NCI-H82 treated with DMSO at 0.1 percent for 48 hours (cell line): ENCODE measurements at regions not wholly inside any gene's neighbourhood (a gene's known extent, or its start where the extent isn't known, plus 50 kb on each side); places are given as distances from the start of the nearest gene placed in this dataset.

Experiments
- DNase-seq: peaks from one replicate; lab custom pipeline; 2025; ENCODE audit not compliant: unreplicated experiment; lab: John Stamatoyannopoulos, UW

GRCh38 chr2:19238440-19239060, 119.9 kb downstream of the OSR1 start:
- no peak for DNase-seq

- no peak for DNase-seq
Measured at GRCh38 chr2:19235308-19235707, 123.1 kb downstream of the OSR1 start.

DNA sequence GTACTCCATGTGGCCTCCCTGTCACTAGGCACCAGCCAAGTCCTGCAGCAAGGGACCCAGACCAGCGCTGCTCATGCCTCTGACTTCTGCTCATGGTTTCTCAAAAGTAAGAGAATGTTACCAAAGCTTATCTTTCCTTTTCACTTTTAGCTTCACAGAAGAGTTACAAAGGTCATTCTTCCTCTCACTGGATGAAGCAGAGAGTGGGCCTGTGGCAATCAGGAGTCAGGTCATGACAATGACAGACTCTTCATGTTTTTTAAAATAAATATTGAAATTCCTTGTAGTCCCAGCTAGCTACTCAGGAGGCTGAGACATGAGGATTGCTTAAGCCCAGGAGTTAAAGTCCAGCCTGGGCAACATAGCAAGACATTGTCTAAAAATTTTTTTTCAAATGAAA, 126.1 kb downstream of the OSR1 start:
- DNase-seq: no peak

- DNase-seq: no peak
Measured at GRCh38 chr2:19231625-19232024, 126.8 kb downstream of the OSR1 start.

- no peak for DNase-seq
Measured at GRCh38 chr2:19230626-19231025, 127.8 kb downstream of the OSR1 start.

DNA sequence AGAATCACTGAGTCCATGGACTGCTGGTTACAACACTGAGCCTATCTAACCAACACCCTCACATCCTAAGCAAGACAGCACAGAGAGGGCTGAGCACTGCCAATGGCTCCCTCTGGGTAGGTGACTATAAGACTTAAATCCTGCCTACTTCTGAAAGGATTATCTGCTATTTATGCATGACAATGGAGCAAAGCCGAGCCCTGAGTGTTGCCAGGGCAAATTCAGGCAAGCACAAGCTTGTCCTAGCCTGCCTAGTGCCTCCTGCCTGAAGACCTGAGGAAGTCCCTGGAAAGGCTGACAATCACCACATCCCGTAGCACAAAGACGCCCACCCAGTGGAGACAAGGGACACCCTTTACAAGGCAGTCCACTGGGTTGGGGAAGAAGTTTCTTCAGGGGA, 129.7 kb downstream of the OSR1 start:
- peak; percentile 20 for DNase-seq

GRCh38 chr2:19228181-19228593, 130.2 kb downstream of the OSR1 start:
- DNase-seq: no peak

DNA sequence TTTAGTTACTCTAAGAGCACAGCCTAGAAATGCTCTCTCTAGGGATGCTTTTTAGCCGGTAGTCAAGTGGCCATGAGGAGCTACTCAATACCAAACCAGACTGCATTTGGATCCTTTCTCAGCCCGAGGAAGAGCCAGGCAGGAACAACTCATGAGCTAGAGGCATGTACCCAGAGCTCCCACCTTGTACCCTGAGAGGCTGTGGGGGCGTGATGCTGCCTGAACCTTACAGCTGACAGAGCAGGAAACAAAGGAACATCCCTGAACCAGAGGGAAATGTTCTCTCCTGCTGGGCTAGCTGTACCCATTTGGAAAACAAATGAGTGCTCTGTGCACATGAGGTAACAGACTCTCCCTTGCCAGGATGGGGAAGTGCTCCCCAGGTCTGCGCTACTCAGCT, 131.6 kb downstream of the OSR1 start:
- DNase-seq: no peak

DNA sequence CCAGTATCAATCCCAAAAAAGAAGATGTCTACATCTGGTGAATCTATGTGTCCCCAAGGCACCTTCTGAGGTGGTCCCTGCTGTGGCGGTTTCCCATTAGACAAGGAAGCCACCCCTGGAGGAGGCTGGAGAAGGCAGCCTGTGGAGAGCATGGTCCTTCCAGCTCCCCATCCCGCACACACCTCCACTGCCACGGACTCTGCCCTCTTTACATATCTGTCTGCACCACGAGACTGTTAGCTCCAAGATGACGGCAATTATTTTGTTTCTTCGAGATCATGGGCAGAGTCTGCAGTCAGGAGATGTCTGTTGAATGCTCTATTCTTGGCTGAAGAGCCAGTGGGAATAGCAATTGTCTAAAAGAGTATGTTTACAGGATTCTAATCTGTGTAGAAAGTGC, 132.0 kb downstream of the OSR1 start:
- DNase-seq: no peak

- no peak for DNase-seq
Measured at GRCh38 chr2:19225931-19226330, 132.5 kb downstream of the OSR1 start.

DNA sequence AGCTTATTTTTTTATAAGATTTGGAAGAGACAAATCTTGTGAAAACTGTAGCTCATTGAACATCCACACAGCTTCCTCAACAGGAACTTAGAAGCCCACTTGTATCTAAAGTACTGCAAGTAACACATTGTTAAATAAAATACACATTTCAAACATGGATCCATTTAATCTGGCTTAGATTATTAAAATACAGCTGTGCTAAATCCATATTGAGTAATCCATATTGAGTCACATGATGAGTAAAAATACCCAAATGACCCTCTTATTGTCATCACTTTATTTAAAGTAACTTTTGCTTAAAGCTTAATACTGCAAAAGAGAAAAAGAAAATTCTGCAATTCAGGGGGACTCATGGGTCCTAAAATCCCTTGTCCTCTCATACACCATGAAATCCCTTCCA, 133.3 kb downstream of the OSR1 start:
- DNase-seq: no peak

DNA sequence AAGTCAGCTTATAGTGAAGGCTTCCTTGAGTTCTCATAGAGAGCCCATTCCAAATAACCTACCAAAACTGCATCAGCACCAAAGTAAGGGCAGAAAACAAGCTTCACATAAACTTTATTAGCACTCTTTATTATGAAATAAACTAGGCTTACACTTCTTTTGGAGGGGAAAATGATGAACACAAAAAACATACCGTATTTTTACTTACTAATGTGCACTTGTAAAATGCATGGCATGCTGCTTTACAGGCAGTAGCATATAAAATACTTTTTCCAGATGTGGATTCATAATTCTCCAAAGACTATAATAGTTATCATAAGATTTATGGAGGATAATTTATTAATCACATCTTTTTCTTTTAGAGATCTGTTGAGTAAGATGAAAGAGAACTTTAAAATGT, 133.9 kb downstream of the OSR1 start:
- DNase-seq: no peak

DNA sequence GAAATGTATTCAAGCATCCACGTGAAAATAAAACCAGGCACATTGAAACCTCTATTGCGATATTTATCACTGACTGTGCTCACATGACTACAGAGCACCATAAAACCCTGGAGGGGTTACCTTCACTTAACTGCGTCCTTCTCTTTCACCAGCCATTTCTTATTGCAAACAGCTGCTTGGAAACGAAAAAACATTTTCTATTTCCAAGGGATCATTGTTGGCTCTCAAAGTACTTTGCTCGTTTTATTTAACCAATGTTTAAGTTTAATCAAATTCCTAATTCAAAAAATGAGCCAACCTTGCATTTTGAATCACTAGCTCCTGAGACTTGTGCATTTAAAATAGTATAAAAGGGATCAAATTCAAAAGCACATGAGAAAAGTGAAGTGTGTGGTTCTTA, 134.4 kb downstream of the OSR1 start:
- DNase-seq: no peak

GRCh38 chr2:19219060-19219459, 139.4 kb downstream of the OSR1 start:
- no peak for DNase-seq

DNA sequence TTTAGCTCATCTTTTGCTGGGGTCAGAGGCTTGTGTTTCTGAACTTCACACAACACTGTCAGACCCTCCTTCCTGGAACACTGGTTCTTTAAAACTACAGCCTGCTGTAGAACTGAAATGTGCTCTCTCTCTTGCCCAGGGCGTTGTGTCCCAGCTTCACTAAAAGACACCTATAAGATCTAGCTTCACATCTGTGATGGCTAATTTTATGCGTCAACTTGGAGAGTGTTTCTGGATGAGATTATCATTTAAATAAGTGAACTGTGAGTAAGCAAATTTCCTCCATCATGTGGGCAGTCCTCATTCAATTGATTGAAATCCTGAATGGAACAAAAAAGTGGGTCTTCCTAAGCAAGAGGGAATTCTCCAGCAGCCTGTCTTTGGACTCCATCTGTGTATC, 140.3 kb downstream of the OSR1 start:
- no peak for DNase-seq

DNA sequence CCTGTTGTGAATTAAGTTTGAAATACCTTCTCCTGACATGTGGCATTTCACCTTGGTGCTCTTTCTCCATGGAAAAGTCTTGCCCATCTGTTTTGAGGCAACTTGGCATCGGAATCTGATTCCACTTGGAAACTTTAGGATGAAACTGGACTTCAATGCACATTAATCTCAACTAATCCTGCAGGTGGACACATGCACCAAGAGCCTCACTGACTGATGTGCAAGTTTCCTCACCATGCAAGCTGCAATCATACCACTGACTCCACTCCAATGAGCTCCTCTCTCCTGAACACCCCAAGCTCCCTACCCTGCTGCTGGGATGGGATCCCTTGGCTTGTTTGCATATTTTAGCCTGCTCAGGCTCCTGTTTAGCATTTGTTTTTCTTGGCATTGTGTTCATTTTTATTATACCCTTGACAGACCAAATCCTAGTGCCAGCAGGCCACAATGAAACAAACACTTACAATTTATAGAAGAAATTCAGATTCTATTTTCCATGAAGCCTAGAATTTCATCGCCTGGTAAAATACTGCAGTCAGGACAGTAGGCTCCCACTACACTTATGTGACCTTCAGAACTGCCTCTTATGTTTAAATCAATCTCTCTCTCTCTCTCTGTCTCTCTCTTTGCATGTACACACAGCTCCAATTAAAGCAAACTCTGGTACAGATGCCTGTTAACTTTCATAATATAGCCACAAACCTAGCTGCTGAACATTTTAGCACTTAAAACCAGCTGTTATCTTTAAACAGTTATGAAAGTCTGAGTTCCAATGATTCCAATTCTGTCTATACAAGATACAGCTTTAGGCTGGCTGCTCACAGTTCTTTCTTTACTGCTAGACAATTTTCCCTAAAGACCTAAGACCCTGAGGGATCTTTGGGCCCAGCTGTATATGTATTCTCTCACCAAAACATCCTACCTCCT, 141.5 kb downstream of the OSR1 start:
- DNase-seq: no peak

GRCh38 chr2:19216238-19216637, 142.2 kb downstream of the OSR1 start:
- DNase-seq: no peak

- DNase-seq: no peak
Measured at GRCh38 chr2:19214682-19215391, 143.6 kb downstream of the OSR1 start.

GRCh38 chr2:19209575-19210341, 148.7 kb downstream of the OSR1 start:
- no peak for DNase-seq

GRCh38 chr2:19208479-19209199, 149.8 kb downstream of the OSR1 start:
- no peak for DNase-seq

DNA sequence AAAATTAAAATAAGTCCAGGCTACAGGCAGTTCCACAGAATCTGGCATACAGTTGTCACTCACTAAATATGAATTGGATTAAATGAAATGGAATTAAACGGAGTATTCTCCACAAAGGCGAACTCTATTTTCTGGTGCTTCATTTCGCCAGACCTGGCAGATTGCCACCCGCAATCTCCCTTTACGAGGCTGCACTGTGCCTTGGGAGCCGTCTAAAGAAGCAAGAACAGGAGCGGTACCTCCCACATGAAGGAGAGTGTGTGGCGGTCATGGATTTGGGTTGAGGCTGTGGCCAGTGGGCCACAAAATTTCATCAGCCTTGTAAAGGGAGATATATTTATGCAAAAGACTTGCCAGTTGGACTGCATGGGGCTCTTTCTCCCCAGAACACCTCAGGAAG, 151.0 kb downstream of the OSR1 start:
- DNase-seq: no peak
